HCT116 (cell line): ENCODE measurements at regions not wholly inside any gene's neighbourhood (a gene's known extent, or its start where the extent isn't known, plus 50 kb on each side); places are given as distances from the start of the nearest gene placed in this dataset.

Source experiments
- CTCF ChIP-seq, 3 experiments: fragments of 200-600 bp in 1 of 3; sonication (generic) in 1 of 3; IDR thresholded peaks in 2 of 3; conservative IDR thresholded peaks in 1 of 3; 2 replicates each; pipeline ENCODE4 v1.5.1; 2012 to 2017; ENCODE audit warnings: low read depth in 2 of 3, low read length in 2 of 3, antibody characterized with exemption in 1 of 3, borderline replicate concordance in 1 of 3, control low read depth in 1 of 3, mild to moderate bottlenecking in 1 of 3, mixed read lengths in 1 of 3, mixed run types in 1 of 3, moderate library complexity in 1 of 3; ENCODE audit not compliant: insufficient read depth in 1 of 3
- EZH2 ChIP-seq: fragments of 200-600 bp; sonication (generic); IDR thresholded peaks from 2 replicates; pipeline ENCODE4 v1.6.1; 2017; ENCODE audit warnings: antibody characterized with exemption, mixed run types
- EZH2phosphoT487 ChIP-seq: fragments of 200-600 bp; IDR thresholded peaks from 2 replicates; pipeline ENCODE4 v1.6.1; 2018; ENCODE audit warnings: antibody characterized with exemption, borderline replicate concordance
- JUND ChIP-seq: IDR thresholded peaks from 2 replicates; pipeline ENCODE4 v1.6.1; 2012
- MAX ChIP-seq: IDR thresholded peaks from 2 replicates; pipeline ENCODE4 v1.6.1; 2012
- SP1 ChIP-seq: IDR thresholded peaks from 2 replicates; pipeline ENCODE4 v1.6.1; 2012; ENCODE audit warnings: low read depth
- ZNF274 ChIP-seq: fragments of 200-500 bp; sonication (Bioruptor generic); IDR thresholded peaks from 2 replicates; pipeline ENCODE4 v1.6.1; 2014; ENCODE audit warnings: mild to moderate bottlenecking, low read depth, low read length, inconsistent platforms

- TF ChIP-seq ZNF274 (no peak), CTCF (IDR thresholded peaks at IDR 0.05 in 2 of 3, conservative IDR thresholded peaks at IDR 0.05 in 1 of 3; ENCODE audit: borderline replicate concordance in 1 of 3, insufficient read depth in 1 of 3, low read depth in 2 of 3, low read length in 2 of 3) (no peak), EZH2 (no peak), SP1 (no peak), MAX (no peak), EZH2phosphoT487 (no peak), JUND (no peak)
Measured at GRCh38 chr14:44778604-44779003, 183.1 kb downstream of the KLHL28 start.
